Loucy (cell line): ENCODE measurements at regions not wholly inside any gene's neighbourhood (a gene's known extent, or its start where the extent isn't known, plus 50 kb on each side); places are given as distances from the start of the nearest gene placed in this dataset.

ENCODE experiments used
- H2AFZ ChIP-seq: fragments of 200-600 bp; sonication (generic); 2 replicates; pipeline ENCODE4 v1.6.0; 2016; ENCODE audit warnings: antibody characterized with exemption, mild to moderate bottlenecking, low read length, moderate library complexity
- H3F3A ChIP-seq: fragments of 200-600 bp; 2 replicates; pipeline ENCODE4 v1.6.0; 2016; ENCODE audit warnings: antibody characterized with exemption, low read depth, mild to moderate bottlenecking
- H3K27me3 ChIP-seq: fragments of 200-600 bp; sonication (generic); 2 replicates; pipeline ENCODE4 v1.6.1; 2014; ENCODE audit warnings: low read length, mild to moderate bottlenecking; ENCODE audit not compliant: insufficient read depth, poor library complexity, severe bottlenecking
- H3K36me3 ChIP-seq: fragments of 200-600 bp; sonication (generic); 2 replicates; pipeline ENCODE4 v1.6.1; 2016; ENCODE audit warnings: low read length; ENCODE audit not compliant: insufficient read depth
- H3K4me1 ChIP-seq: fragments of 200-600 bp; sonication (generic); 2 replicates; pipeline ENCODE4 v1.5.1; 2014; ENCODE audit warnings: low read length, mild to moderate bottlenecking; ENCODE audit not compliant: insufficient read depth, poor library complexity, severe bottlenecking
- H3K4me2 ChIP-seq: fragments of 200-600 bp; sonication (generic); 2 replicates; pipeline ENCODE4 v1.6.0; 2014; ENCODE audit warnings: antibody characterized with exemption, low read length, low read depth, mild to moderate bottlenecking; ENCODE audit not compliant: poor library complexity, severe bottlenecking
- H3K4me3 ChIP-seq: fragments of 200-600 bp; sonication (generic); 2 replicates; pipeline ENCODE4 v1.5.1; 2014; ENCODE audit warnings: low read length, mild to moderate bottlenecking, mixed read lengths; ENCODE audit not compliant: poor library complexity, severe bottlenecking
- H3K79me2 ChIP-seq: fragments of 200-600 bp; sonication (generic); 2 replicates; pipeline ENCODE4 v1.6.1; 2014; ENCODE audit warnings: low read length; ENCODE audit not compliant: insufficient read depth
- H3K9ac ChIP-seq: fragments of 200-600 bp; sonication (generic); 2 replicates; pipeline ENCODE4 v1.6.0; 2014; ENCODE audit warnings: mild to moderate bottlenecking, low read depth, low read length, moderate library complexity; ENCODE audit not compliant: poor library complexity, severe bottlenecking
- H3K9me2 ChIP-seq: fragments of 200-600 bp; sonication (generic); replicated peaks from 2 replicates; pipeline ENCODE4 v1.6.1; 2016; ENCODE audit warnings: low read depth, low read length, mixed read lengths
- H3K9me3 ChIP-seq: fragments of 200-600 bp; sonication (generic); 2 replicates; pipeline ENCODE4 v1.6.1; 2014; ENCODE audit warnings: mild to moderate bottlenecking, antibody characterized with exemption, low read length, low read depth; ENCODE audit not compliant: insufficient read depth
- H4K20me1 ChIP-seq: fragments of 200-600 bp; sonication (generic); 2 replicates; pipeline ENCODE4 v1.6.0; 2014; ENCODE audit warnings: antibody characterized with exemption, low read length, mild to moderate bottlenecking; ENCODE audit not compliant: insufficient read depth, poor library complexity, severe bottlenecking
- CTCF ChIP-seq: fragments of 200-600 bp; sonication (generic); conservative IDR thresholded peaks from 2 replicates; pipeline ENCODE4 v1.5.1; 2014; ENCODE audit warnings: mild to moderate bottlenecking, antibody characterized with exemption, low read length
- EZH2phosphoT487 ChIP-seq: fragments of 200-600 bp; IDR thresholded peaks from 2 replicates; pipeline ENCODE4 v1.6.1; 2018; ENCODE audit warnings: antibody characterized with exemption, mild to moderate bottlenecking, moderate library complexity, borderline replicate concordance

DNA sequence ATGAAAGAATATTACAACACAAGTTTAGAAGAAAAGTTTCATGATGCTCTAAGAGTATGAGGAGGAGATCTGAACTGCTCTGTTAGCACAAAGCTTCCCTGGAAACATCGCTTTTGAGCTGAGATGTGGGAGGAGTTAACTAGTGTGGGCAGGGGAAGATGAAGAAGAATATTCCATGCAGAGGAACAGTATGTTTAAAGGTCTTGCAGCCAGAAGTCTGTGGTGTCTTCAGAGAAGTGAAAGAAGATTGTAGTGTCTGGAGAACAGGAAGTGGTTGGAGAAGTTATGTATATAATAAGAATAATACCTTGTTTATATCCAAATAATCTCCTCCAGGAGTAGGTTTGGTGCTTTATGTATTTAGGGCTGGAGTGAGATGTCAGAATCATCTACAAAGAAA lies 406.7 kb downstream of the MAN2A1 start:
- H3K79me2 ChIP-seq = no peaks in the 10 kb centered on the region
- no peaks in the 10 kb centered on the region for H3K27me3 ChIP-seq

GRCh38 chr5:110099572-110099971 lies 409.8 kb downstream of the MAN2A1 start:
- no peak overlapping the region for H3K9ac ChIP-seq
- peaks cover 23% of the 10 kb centered on the region for H3K4me1 ChIP-seq
- no peak overlapping the region; the same call in 1 of the 2 replicates for H2AFZ ChIP-seq
- no peak overlapping the region for H3K4me3 ChIP-seq
- no peak overlapping the region for H3K4me2 ChIP-seq
- no peaks in the 10 kb centered on the region for H3F3A ChIP-seq
- TF ChIP-seq EZH2phosphoT487 (no peak), CTCF (no peak)
- no peaks in the 10 kb centered on the region for H4K20me1 ChIP-seq
- H3K27me3 ChIP-seq = no peaks in the 10 kb centered on the region
- H3K79me2 ChIP-seq = no peaks in the 10 kb centered on the region
- H3K9me3 ChIP-seq = no peaks in the 10 kb centered on the region
- no peaks in the 10 kb centered on the region for H3K9me2 ChIP-seq
- no peaks in the 10 kb centered on the region for H3K36me3 ChIP-seq

More for the DNA sequence above, 406.7 kb downstream of the MAN2A1 start:
- TF ChIP-seq EZH2phosphoT487 (no peak), CTCF (no peak)
- Histone ChIP-seq H3K36me3 (no peaks in the 10 kb centered on the region), H3F3A (no peaks in the 10 kb centered on the region), H3K9me2 (no peaks in the 10 kb centered on the region), H4K20me1 (no peaks in the 10 kb centered on the region), H2AFZ (no peak overlapping the region), H3K4me2 (no peak overlapping the region), H3K9ac (no peak overlapping the region), H3K4me3 (no peak overlapping the region), H3K4me1 (peaks cover 9% of the 10 kb centered on the region), H3K9me3 (no peaks in the 10 kb centered on the region)

GRCh38 chr5:110103081-110103480 lies 413.4 kb downstream of the MAN2A1 start:
- H3K9me3 ChIP-seq = no peaks in the 10 kb centered on the region
- no peaks in the 10 kb centered on the region for H3K36me3 ChIP-seq
- H3K79me2 ChIP-seq = no peaks in the 10 kb centered on the region
- no peaks in the 10 kb centered on the region for H3K9me2 ChIP-seq
- no peak overlapping the region for H2AFZ ChIP-seq
- H3K4me3 ChIP-seq = no peak overlapping the region
- no peak overlapping the region for H3K9ac ChIP-seq
- TF ChIP-seq EZH2phosphoT487 = no peak
- no peak for TF ChIP-seq CTCF
- no peaks in the 10 kb centered on the region for H4K20me1 ChIP-seq
- H3K4me1 ChIP-seq = peaks cover 25% of the 10 kb centered on the region
- no peaks in the 10 kb centered on the region for H3F3A ChIP-seq
- H3K27me3 ChIP-seq = no peaks in the 10 kb centered on the region
- H3K4me2 ChIP-seq = no peak overlapping the region
